ENCODE measurements at regions not wholly inside any gene's neighbourhood (a gene's known extent, or its start where the extent isn't known, plus 50 kb on each side); places are given as distances from the start of the nearest gene placed in this dataset.

GRCh38 chr6:44771647-44772415 lies 384.3 kb downstream of the CDC5L start:
- no peak for DNase-seq

- DNase-seq = no peak
Measured at GRCh38 chr6:44772838-44773237, 385.3 kb downstream of the CDC5L start.

- no peak for DNase-seq
Measured at GRCh38 chr6:44775121-44775520, 387.6 kb downstream of the CDC5L start.

- no peak for DNase-seq
Measured at GRCh38 chr6:44776344-44776743, 388.8 kb downstream of the CDC5L start.

- no peak for DNase-seq
Measured at GRCh38 chr6:44778513-44778912, 391.0 kb downstream of the CDC5L start.
